ENCODE measurements at regions not wholly inside any gene's neighbourhood (a gene's known extent, or its start where the extent isn't known, plus 50 kb on each side); places are given as distances from the start of the nearest gene placed in this dataset.

- no peaks in the 10 kb centered on the region for H3K9me2 ChIP-seq (ENCODE audit: insufficient read depth)
- peaks cover 5% of the 10 kb centered on the region for H3K27me3 ChIP-seq (replicated peaks; ENCODE audit: insufficient read depth)
- DNase-seq, result peak; percentile 62
- no peak overlapping the region for H2AFZ ChIP-seq
- H3K9ac ChIP-seq, result no peak overlapping the region
- H3K27ac ChIP-seq, result no peak overlapping the region
- H3K36me3 ChIP-seq (ENCODE audit: low read depth), result no peaks in the 10 kb centered on the region
- H3K4me2 ChIP-seq (ENCODE audit: unreplicated experiment), result no peak overlapping the region
- H3K79me2 ChIP-seq (ENCODE audit: insufficient read depth), result no peaks in the 10 kb centered on the region
- H3K4me1 ChIP-seq (ENCODE audit: insufficient read depth), result no peaks in the 10 kb centered on the region
- no peak overlapping the region for H3K4me3 ChIP-seq
- TF ChIP-seq EZH2phosphoT487 (IDR thresholded peaks at IDR 0.05; ENCODE audit: insufficient read depth, low read depth) (no peak), EZH2 (IDR thresholded peaks at IDR 0.05; ENCODE audit: insufficient read depth, poor library complexity, severe bottlenecking) (no peak)
- no peaks in the 10 kb centered on the region for H3F3A ChIP-seq (ENCODE audit: insufficient read depth)
- H4K20me1 ChIP-seq (ENCODE audit: insufficient read depth), result no peaks in the 10 kb centered on the region
- in situ Hi-C loops (cut with MboI), result no loop called here
- H3K9me3 ChIP-seq (ENCODE audit: low read depth), result no peaks in the 10 kb centered on the region
- 29% methylated on average over 8 of the region's 8 CpGs for WGBS, 2 experiments (ENCODE audit: low coverage in 1 of 2, low lambda C conversion rate in 2 of 2, missing lambda C conversion rate in 2 of 2)
Measured at GRCh38 chr11:116513894-116514293, 258.9 kb downstream of the BUD13 start.

- H3K36me3 ChIP-seq (ENCODE audit: low read depth), result no peaks in the 10 kb centered on the region
- no peaks in the 10 kb centered on the region for H3K4me1 ChIP-seq (ENCODE audit: insufficient read depth)
- no peaks in the 10 kb centered on the region for H3K9me2 ChIP-seq (ENCODE audit: insufficient read depth)
- in situ Hi-C loops (cut with MboI), result no loop called here
- peaks cover 7% of the 10 kb centered on the region for H3K27me3 ChIP-seq (replicated peaks; ENCODE audit: insufficient read depth)
- no peak for TF ChIP-seq EZH2phosphoT487 (IDR thresholded peaks at IDR 0.05; ENCODE audit: insufficient read depth, low read depth)
- TF ChIP-seq EZH2 (IDR thresholded peaks at IDR 0.05; ENCODE audit: insufficient read depth, poor library complexity, severe bottlenecking), result no peak
- no peak for DNase-seq
- H2AFZ ChIP-seq, result no peak overlapping the region
- H3K9me3 ChIP-seq (ENCODE audit: low read depth), result no peaks in the 10 kb centered on the region
- H3K4me2 ChIP-seq (ENCODE audit: unreplicated experiment), result no peak overlapping the region
- H3K27ac ChIP-seq, result no peak overlapping the region
- H3K9ac ChIP-seq, result no peak overlapping the region
- H4K20me1 ChIP-seq (ENCODE audit: insufficient read depth), result no peaks in the 10 kb centered on the region
- no peaks in the 10 kb centered on the region for H3K79me2 ChIP-seq (ENCODE audit: insufficient read depth)
- H3K4me3 ChIP-seq, result no peak overlapping the region
- 17 to 20% methylated on average over 8 of the region's 8 CpGs for WGBS, 2 experiments (ENCODE audit: low coverage in 1 of 2, low lambda C conversion rate in 2 of 2, missing lambda C conversion rate in 2 of 2)
- no peaks in the 10 kb centered on the region for H3F3A ChIP-seq (ENCODE audit: insufficient read depth)
Measured at GRCh38 chr11:116513278-116513823, 259.4 kb downstream of the BUD13 start.

GRCh38 chr11:116512841-116513240 is 259.9 kb downstream of the BUD13 start:
- H3K4me1 ChIP-seq (ENCODE audit: insufficient read depth), result no peaks in the 10 kb centered on the region
- no peaks in the 10 kb centered on the region for H4K20me1 ChIP-seq (ENCODE audit: insufficient read depth)
- DNase-seq, result no peak
- H2AFZ ChIP-seq, result no peak overlapping the region
- WGBS, 2 experiments (ENCODE audit: low coverage in 1 of 2, low lambda C conversion rate in 2 of 2, missing lambda C conversion rate in 2 of 2), result 26 to 32% methylated on average over 2 of the region's 2 CpGs
- H3F3A ChIP-seq (ENCODE audit: insufficient read depth), result no peaks in the 10 kb centered on the region
- in situ Hi-C loops (cut with MboI), result no loop called here
- no peaks in the 10 kb centered on the region for H3K9me3 ChIP-seq (ENCODE audit: low read depth)
- H3K4me2 ChIP-seq (ENCODE audit: unreplicated experiment), result no peak overlapping the region
- no peak overlapping the region for H3K4me3 ChIP-seq
- no peaks in the 10 kb centered on the region for H3K9me2 ChIP-seq (ENCODE audit: insufficient read depth)
- H3K27ac ChIP-seq, result no peak overlapping the region
- H3K79me2 ChIP-seq (ENCODE audit: insufficient read depth), result no peaks in the 10 kb centered on the region
- TF ChIP-seq EZH2phosphoT487 (IDR thresholded peaks at IDR 0.05; ENCODE audit: insufficient read depth, low read depth) (no peak), EZH2 (IDR thresholded peaks at IDR 0.05; ENCODE audit: insufficient read depth, poor library complexity, severe bottlenecking) (no peak)
- no peak overlapping the region for H3K9ac ChIP-seq
- H3K36me3 ChIP-seq (ENCODE audit: low read depth), result no peaks in the 10 kb centered on the region
- peaks cover 7% of the 10 kb centered on the region for H3K27me3 ChIP-seq (replicated peaks; ENCODE audit: insufficient read depth)

GRCh38 chr11:116511684-116512083 is 261.1 kb downstream of the BUD13 start:
- Histone ChIP-seq H3K4me2 (ENCODE audit: unreplicated experiment) (no peak overlapping the region), H4K20me1 (ENCODE audit: insufficient read depth) (no peaks in the 10 kb centered on the region), H3K4me1 (ENCODE audit: insufficient read depth) (no peaks in the 10 kb centered on the region), H3K4me3 (no peak overlapping the region), H3F3A (ENCODE audit: insufficient read depth) (no peaks in the 10 kb centered on the region), H2AFZ (no peak overlapping the region), H3K79me2 (ENCODE audit: insufficient read depth) (no peaks in the 10 kb centered on the region), H3K27ac (no peak overlapping the region), H3K9me3 (ENCODE audit: low read depth) (no peaks in the 10 kb centered on the region), H3K27me3 (replicated peaks; ENCODE audit: insufficient read depth) (peaks cover 11% of the 10 kb centered on the region), H3K36me3 (ENCODE audit: low read depth) (no peaks in the 10 kb centered on the region), H3K9ac (no peak overlapping the region), H3K9me2 (ENCODE audit: insufficient read depth) (no peaks in the 10 kb centered on the region)
- TF ChIP-seq EZH2phosphoT487 (IDR thresholded peaks at IDR 0.05; ENCODE audit: insufficient read depth, low read depth) (no peak), EZH2 (IDR thresholded peaks at IDR 0.05; ENCODE audit: insufficient read depth, poor library complexity, severe bottlenecking) (no peak)
- no peak for DNase-seq
- in situ Hi-C loops (cut with MboI), result no loop called here
- 40 to 43% methylated on average over 7 of the region's 7 CpGs for WGBS, 2 experiments (ENCODE audit: low coverage in 1 of 2, low lambda C conversion rate in 2 of 2, missing lambda C conversion rate in 2 of 2)

Measured in GM23248 (cell line).